22Rv1 (cell line): ENCODE measurements at regions not wholly inside any gene's neighbourhood (a gene's known extent, or its start where the extent isn't known, plus 50 kb on each side); places are given as distances from the start of the nearest gene placed in this dataset.

Experiments
- ZFX ChIP-seq: fragments of 450-650 bp; IDR thresholded peaks from 2 replicates; pipeline ENCODE4 v1.6.1; 2017; ENCODE audit warnings: antibody characterized with exemption, borderline replicate concordance
- TF ChIP-seq, protein P1 (sequence below): fragments of 450-650 bp; IDR thresholded peaks from 2 replicates; pipeline ENCODE4 v1.5.1; 2017; ENCODE audit warnings: mild to moderate bottlenecking

DNA sequence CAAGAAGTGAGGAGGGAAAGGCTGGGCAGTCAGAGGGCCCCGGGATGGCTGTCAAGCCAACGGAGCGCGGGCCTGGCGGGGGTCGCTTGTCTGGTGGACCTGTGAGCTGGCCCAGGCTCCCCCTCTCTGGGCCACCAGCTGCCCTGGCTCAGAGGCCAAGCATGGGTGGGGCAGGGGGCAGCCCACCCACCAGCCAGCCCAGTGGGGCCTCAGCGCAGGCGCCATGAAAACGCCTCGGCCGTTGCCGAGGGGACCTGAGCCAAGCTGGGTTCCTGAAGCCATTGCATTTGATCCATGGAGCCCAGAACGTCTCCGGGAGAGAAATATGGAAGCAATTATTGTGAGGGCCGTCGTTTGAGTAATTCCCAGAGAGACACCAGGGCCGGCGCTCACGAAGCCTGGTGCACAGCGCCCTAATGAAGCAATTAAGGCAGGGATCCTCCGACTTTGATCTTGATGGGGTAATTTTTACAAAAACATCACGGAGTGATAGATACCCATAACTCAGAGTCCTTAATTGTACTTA, 90.5 kb upstream of the TTC34 start:
- TF ChIP-seq, protein P1, sequence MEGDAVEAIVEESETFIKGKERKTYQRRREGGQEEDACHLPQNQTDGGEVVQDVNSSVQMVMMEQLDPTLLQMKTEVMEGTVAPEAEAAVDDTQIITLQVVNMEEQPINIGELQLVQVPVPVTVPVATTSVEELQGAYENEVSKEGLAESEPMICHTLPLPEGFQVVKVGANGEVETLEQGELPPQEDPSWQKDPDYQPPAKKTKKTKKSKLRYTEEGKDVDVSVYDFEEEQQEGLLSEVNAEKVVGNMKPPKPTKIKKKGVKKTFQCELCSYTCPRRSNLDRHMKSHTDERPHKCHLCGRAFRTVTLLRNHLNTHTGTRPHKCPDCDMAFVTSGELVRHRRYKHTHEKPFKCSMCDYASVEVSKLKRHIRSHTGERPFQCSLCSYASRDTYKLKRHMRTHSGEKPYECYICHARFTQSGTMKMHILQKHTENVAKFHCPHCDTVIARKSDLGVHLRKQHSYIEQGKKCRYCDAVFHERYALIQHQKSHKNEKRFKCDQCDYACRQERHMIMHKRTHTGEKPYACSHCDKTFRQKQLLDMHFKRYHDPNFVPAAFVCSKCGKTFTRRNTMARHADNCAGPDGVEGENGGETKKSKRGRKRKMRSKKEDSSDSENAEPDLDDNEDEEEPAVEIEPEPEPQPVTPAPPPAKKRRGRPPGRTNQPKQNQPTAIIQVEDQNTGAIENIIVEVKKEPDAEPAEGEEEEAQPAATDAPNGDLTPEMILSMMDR, result no peak
- TF ChIP-seq ZFX, result no peak
